Stimulated activated naive CD8-positive, alpha-beta T cell treated with anti-CD3 and anti-CD28 coated beads, Interleukin-15, Interleukin-2, amounts not matched to agents 100 ng/mL and 50 ng/mL, for 24 hours (primary cell): ENCODE measurements at regions not wholly inside any gene's neighbourhood (a gene's known extent, or its start where the extent isn't known, plus 50 kb on each side); places are given as distances from the start of the nearest gene placed in this dataset.
A peak's percentile ranks its signal among the peaks of the same experiment; 100 is the strongest.

Source experiments
- H3K27ac Mint-ChIP-seq: one replicate; pipeline ENCODE4 v1.8.0; 2021; ENCODE audit warnings: mild to moderate bottlenecking, mixed read lengths
- H3K27me3 Mint-ChIP-seq: one replicate; pipeline ENCODE4 v1.8.0; 2021; ENCODE audit warnings: mixed read lengths
- H3K36me3 Mint-ChIP-seq: one replicate; pipeline ENCODE4 v1.8.0; 2021; ENCODE audit warnings: low read depth, mixed read lengths
- H3K4me1 Mint-ChIP-seq: one replicate; pipeline ENCODE4 v1.8.0; 2021; ENCODE audit warnings: low read depth, mixed read lengths
- H3K4me3 Mint-ChIP-seq: one replicate; pipeline ENCODE4 v1.8.0; 2021; ENCODE audit warnings: mild to moderate bottlenecking, mixed read lengths
- H3K9me3 Mint-ChIP-seq: one replicate; pipeline ENCODE4 v1.8.0; 2021; ENCODE audit warnings: mixed read lengths

DNA sequence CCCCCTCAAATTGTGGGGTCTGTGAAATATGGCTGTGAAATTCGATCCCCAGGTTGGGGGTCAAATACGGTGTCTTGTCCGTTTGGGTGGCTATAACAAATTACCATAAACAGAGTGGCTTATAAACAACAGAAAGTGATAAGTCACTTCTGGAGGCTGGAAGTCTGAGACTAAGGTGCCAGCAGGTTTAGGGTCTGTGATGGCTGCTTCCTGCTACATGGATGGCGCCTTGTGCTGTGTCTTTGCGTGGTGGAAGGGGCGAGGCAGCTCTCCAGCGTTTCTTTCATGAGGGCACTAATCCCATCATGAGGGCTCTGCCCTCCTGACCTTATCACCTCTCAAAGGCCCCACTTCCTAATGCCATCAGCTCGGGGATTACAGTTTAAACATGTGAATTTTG lies 120.0 kb downstream of the IRF8 start:
- H3K27me3 Mint-ChIP-seq: peaks cover 45% of the 10 kb centered on the region
- H3K9me3 Mint-ChIP-seq: peaks cover 16% of the 10 kb centered on the region
- H3K27ac Mint-ChIP-seq: peak overlapping the region; percentile 22
- H3K4me3 Mint-ChIP-seq: no peak overlapping the region
- peaks cover 32% of the 10 kb centered on the region for H3K4me1 Mint-ChIP-seq
- peaks cover 10% of the 10 kb centered on the region for H3K36me3 Mint-ChIP-seq

DNA sequence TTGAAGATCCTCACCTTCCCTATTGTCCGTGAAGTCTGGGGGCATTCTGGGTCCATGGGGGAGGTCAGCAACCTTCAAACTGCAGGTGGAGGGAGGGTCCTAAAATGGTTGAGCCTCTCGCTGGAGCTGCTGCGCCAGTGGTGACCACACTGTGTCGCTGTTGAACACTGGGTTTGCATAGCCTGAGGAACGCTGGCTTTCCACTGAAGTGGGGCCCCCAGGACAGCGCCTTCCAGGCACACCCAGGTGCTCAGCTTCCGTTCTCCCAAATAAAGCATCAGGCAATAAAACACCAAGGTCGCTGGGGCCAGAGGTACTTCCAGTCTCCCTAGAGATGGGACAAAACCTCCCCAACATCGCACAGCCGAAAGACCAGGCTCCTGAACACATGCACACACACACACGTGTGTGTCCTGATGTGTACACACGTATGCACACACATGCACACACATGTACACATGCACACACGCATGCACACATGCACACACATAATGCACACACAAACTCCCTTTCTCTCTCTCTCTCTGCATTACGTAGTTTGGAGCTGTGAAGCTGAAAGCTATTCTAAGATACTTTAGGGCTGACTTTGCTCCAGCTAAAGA lies 120.6 kb downstream of the IRF8 start:
- Mint-ChIP-seq H3K27me3 (peaks cover 45% of the 10 kb centered on the region), H3K4me1 (peaks cover 30% of the 10 kb centered on the region), H3K4me3 (no peak overlapping the region), H3K27ac (no peak overlapping the region), H3K36me3 (peaks cover 9% of the 10 kb centered on the region), H3K9me3 (peaks cover 20% of the 10 kb centered on the region)

DNA sequence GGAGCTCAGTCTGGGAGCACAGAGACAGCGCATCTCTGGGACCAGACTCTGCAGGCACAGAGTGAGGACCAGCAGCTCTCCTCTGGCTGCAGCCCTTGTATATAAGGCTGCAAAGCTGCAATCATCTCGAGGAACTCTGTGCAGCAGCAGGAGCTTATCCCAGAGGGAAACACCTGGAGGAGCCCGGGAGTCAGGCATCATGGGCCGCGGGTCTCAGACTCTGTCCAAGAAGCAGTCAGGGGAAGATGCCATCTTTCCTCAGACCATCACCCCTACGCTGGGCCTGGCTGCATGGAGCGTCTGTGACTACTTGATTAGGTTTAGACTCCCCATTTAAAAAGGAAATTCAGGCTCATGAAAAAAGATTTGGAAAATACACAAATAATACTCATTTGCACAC lies 122.0 kb downstream of the IRF8 start:
- Mint-ChIP-seq H3K27ac (no peak overlapping the region), H3K36me3 (peaks cover 9% of the 10 kb centered on the region), H3K27me3 (peaks cover 50% of the 10 kb centered on the region), H3K9me3 (peaks cover 28% of the 10 kb centered on the region), H3K4me3 (no peak overlapping the region), H3K4me1 (peaks cover 19% of the 10 kb centered on the region)

DNA sequence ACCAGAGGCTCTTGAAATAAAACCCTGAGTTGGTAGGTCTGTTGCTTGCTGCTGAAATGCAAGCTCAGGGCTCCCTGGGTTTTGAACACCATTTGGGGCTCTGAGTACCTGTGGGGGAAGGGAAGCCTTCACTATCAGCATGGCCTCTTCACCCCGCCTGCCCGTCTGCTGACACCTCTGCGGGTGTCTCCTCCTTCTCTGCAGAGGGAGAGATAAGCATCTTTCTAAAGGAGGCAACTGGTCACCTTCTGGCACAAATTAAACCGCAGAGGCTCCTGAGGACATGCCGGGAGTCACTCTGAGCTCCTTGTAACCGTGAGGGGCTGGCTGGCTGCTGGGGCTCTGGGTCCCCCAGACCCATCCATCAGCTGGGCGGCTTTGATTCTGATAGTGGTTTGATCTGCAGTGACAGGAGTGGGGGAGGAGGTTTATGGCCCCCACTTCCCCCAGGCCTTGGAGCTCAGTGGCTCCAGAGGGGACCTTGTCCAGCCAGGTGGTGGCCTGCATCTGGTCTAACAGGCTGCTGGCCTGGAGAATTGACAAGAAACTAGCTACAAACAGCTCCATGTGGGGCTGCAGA lies 123.5 kb downstream of the IRF8 start:
- peaks cover 45% of the 10 kb centered on the region for H3K27me3 Mint-ChIP-seq
- H3K27ac Mint-ChIP-seq: no peak overlapping the region
- no peak overlapping the region for H3K4me3 Mint-ChIP-seq
- peaks cover 28% of the 10 kb centered on the region for H3K9me3 Mint-ChIP-seq
- peaks cover 8% of the 10 kb centered on the region for H3K4me1 Mint-ChIP-seq
- peaks cover 9% of the 10 kb centered on the region for H3K36me3 Mint-ChIP-seq

DNA sequence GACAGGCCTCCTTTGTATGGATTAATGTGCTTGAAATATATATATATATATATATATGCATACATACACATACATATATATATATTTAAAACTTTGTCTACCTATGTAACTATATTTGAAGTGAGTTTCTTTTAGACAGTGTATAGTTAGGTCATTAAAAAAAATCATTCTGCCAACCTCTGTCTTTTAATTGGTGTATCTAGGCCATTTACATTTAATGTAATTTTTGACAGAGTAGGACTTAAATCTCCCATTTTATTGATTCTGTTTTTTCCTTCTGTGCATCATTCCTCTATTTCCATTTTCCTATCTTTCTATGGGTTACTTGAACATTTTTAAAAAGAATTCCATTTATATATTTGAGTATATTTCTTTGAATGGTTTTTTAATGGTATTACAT lies 125.2 kb downstream of the IRF8 start:
- no peak overlapping the region for H3K4me3 Mint-ChIP-seq
- H3K27me3 Mint-ChIP-seq: peaks cover 41% of the 10 kb centered on the region
- peaks cover 25% of the 10 kb centered on the region for H3K9me3 Mint-ChIP-seq
- peaks cover 9% of the 10 kb centered on the region for H3K36me3 Mint-ChIP-seq
- no peak overlapping the region for H3K27ac Mint-ChIP-seq
- no peaks in the 10 kb centered on the region for H3K4me1 Mint-ChIP-seq

DNA sequence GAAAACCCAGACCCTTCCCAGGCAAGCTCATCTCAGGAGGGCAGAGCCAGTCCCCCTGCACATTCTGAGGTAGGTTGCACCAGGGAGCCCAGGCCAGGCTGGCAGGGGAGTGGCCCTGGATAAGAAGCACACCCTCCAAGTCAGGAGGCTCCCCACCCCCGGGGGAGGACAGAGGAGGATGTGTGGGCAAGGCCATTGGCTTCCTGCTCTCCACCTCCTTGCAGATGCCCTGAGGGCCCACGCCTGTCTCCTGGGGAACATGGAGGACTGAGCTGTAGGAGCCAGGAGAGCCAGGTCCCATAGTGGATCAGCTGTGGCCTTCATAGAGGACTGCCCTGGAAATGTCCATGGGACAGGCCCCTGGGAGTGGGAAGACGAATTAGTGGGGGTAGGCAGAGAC lies 126.7 kb downstream of the IRF8 start:
- Mint-ChIP-seq H3K36me3 (peaks cover 4% of the 10 kb centered on the region), H3K4me3 (no peak overlapping the region), H3K9me3 (peaks cover 17% of the 10 kb centered on the region), H3K27ac (no peak overlapping the region), H3K27me3 (peaks cover 30% of the 10 kb centered on the region), H3K4me1 (no peaks in the 10 kb centered on the region)

DNA sequence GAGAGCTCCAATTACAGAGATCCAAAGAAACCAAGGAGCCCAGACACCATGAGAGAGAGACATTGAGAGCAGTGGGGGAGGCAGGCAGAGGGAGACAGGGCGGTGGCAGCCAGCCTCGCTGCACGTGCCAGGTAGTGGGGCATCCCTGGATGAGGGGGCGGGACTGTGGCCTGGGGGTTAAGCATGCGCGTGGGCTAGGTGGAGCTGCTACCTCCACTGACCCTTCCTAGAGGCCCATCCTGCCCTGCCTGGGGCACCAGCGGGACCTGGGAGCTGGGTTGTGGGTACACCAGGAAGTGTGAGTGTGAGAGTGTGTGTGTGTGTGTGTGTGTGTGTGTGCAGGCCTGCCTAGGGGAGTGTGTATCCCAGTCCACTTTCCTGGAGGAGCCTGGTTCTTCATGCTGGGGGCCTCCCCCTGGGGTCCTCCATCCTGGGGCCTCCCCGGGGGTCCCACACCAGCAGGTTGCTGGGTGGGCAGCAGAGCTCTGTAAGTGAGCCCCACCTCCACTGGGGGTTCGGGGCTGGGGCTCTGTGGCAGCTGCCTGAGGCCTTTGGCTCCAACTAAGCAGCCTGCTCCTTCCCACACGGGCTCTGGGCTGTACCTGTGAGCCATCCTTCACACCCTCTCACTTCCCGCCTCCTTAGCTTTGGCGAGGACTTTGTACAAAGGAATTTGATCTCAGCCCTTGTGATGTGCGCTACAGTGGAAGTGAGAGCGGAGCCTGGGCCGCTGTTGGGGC lies 127.4 kb downstream of the IRF8 start:
- Mint-ChIP-seq H3K4me1 (no peaks in the 10 kb centered on the region), H3K27me3 (peaks cover 30% of the 10 kb centered on the region), H3K4me3 (no peak overlapping the region), H3K27ac (no peak overlapping the region), H3K36me3 (peaks cover 4% of the 10 kb centered on the region), H3K9me3 (peaks cover 17% of the 10 kb centered on the region)

DNA sequence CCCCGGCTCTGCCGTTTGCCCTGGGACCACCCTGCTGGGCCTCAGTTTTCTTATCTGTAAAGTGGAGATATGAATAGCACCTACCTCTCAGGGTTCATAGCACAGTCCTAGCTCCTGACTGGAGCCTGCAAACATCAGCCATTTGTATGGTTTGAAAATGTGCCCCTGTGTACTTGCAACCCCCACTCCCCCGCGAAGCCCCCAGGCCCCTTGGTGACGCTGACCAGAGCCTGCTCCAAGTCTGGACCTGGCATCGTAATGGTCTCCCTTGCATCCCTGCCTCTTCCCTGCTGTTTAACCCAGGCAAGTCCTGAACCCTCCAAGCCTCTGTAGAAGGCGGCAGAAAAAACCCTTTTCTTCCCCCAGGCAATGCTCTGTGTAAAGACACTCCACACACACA lies 128.0 kb downstream of the IRF8 start:
- Mint-ChIP-seq H3K36me3 (peaks cover 4% of the 10 kb centered on the region), H3K4me3 (no peak overlapping the region), H3K27me3 (peaks cover 30% of the 10 kb centered on the region)

DNA sequence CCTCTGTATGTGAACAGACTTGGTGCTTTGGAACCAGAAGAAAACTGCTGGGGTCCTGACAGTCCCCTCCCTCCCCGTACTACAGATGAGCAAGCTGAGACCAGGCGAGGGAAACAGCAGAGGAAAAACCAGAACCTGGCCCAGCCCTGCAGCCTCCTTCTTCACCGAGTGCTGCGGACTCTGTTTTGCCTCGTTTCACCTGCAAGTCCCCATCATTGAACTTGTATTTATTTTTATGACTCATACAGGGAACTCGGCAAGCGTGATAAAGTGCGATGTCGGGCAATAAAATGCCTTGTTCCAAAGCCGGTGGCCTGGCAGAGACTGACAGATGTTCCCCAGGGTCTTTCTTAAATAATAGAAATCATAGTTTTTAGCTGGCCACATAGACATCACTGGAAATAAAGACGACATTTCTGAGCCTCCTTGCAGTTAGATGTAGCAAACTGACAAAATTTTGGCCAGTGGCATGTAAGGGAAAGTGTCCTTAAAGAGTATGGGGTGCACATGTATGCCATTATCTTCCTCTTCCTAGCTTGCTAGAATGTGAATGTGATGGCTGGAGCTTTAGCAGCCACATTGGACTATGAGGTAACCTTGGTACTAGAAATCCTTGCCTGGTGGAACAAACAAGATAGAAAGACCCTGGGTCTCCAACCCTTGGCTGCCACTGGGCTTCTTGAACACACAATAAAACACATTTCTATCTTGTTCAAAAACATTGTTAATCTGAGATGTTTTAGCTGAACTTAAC lies 128.6 kb downstream of the IRF8 start:
- Mint-ChIP-seq H3K9me3 (peaks cover 17% of the 10 kb centered on the region), H3K27ac (no peak overlapping the region), H3K27me3 (peaks cover 34% of the 10 kb centered on the region), H3K4me1 (no peaks in the 10 kb centered on the region), H3K36me3 (peaks cover 4% of the 10 kb centered on the region), H3K4me3 (no peak overlapping the region)

More for the DNA sequence above, 128.0 kb downstream of the IRF8 start:
- peaks cover 17% of the 10 kb centered on the region for H3K9me3 Mint-ChIP-seq
- H3K27ac Mint-ChIP-seq: no peak overlapping the region
- no peaks in the 10 kb centered on the region for H3K4me1 Mint-ChIP-seq

DNA sequence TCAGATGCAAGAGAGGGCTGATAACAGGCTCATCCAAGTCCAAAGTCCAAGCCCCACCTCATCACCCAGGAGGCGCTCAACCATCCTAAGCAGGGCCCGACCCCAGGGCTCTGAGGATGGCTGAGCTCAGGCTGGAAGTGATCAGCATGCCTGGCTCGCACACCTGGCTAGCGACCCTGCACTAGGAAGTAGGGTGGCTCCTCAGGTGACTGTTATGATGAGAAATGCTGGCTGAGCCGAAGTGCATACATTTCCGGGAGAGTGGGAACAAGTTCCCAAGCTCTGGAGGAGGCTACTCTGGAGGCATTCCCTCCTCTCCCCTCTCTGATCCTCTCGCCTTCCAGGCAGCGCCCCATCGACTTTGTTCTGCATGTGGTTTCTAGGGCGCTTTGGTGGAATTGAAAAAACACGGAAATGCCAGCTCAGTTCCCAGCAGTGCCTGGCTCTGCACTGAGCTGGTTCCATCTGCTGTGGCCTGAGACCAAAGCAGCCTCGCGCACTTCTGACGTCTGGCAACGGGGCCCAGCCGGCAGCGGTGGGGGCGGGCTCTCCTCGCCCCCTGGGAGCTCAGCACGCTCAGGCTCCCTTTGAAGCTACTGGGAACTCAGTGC lies 130.3 kb downstream of the IRF8 start:
- Mint-ChIP-seq H3K4me1 (no peaks in the 10 kb centered on the region), H3K27me3 (peaks cover 34% of the 10 kb centered on the region), H3K4me3 (no peak overlapping the region), H3K36me3 (no peaks in the 10 kb centered on the region), H3K27ac (no peak overlapping the region), H3K9me3 (peaks cover 10% of the 10 kb centered on the region)

DNA sequence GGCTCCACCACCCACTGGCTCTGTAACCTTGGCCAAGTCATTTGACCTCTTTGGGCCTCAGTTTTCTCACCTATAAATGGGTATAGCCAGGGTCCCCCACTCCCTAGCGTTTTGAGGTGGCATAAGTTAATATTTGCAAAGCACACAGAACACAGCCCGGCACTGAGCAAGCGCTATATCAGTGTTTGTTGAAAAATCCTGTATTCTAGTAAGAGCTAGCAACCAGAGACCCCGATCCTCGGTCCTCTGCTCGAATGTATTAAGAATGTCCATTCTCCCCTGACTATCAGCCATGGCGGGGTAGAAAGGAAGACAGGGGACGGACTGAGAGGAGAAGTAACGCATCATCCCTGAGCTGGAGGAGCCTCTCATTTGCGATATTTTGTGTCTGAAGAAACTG lies 131.2 kb downstream of the IRF8 start:
- Mint-ChIP-seq H3K4me3 (no peak overlapping the region), H3K27ac (no peak overlapping the region), H3K36me3 (no peaks in the 10 kb centered on the region), H3K9me3 (peaks cover 3% of the 10 kb centered on the region), H3K4me1 (no peaks in the 10 kb centered on the region), H3K27me3 (peaks cover 35% of the 10 kb centered on the region)

DNA sequence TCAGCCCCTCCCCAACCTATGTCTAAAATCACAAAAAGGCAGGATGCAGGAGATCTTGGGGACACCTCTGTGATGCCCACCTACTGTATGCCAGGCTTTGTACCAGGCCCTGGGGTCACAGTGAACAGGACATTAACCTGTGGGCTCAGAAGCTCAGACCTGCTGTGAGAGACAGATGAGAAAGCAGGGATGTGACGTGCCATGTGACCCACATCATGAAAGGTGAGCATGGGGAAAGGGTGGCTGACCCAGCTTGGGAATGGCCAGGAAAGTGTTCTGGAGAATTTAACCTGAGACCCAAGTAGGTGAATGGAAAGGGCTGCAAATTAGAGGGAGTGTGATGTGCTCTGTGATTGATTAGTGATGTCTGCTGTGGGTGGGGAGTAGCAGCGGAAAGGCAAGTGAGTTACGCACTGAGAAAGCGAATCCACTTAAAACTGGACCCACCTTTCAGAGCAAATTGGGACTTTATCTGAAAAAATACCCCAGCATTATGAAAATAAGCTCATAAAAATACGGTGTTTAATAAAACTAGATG lies 132.2 kb downstream of the IRF8 start:
- H3K4me1 Mint-ChIP-seq: no peaks in the 10 kb centered on the region
- no peak overlapping the region for H3K27ac Mint-ChIP-seq
- H3K36me3 Mint-ChIP-seq: no peaks in the 10 kb centered on the region
- no peaks in the 10 kb centered on the region for H3K9me3 Mint-ChIP-seq
- no peak overlapping the region for H3K4me3 Mint-ChIP-seq
- H3K27me3 Mint-ChIP-seq: peaks cover 33% of the 10 kb centered on the region

DNA sequence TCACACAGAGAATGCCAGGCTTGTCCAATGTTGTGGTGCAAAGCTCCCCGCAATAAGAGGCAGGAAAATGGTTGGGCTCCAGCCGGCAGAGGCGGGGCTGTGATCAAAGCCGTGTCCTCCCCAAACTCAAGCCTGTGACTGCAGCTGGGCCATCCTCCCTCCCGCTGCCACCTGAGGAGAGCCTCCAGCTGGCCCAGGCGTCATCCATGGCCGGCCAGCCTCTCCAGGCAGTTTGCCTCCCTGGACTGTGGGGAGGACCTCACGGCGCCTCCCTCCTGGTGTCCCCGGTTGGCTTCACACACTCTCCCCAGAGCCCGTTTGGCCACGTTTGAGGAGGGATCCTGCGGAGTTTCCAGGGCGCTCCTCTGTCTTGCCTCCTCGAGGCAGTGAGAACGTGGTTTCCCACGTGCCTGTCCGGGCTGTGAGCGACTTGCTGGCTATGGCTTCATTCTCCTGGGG lies 134.1 kb downstream of the IRF8 start:
- no peak overlapping the region for H3K27ac Mint-ChIP-seq
- no peaks in the 10 kb centered on the region for H3K4me1 Mint-ChIP-seq
- no peaks in the 10 kb centered on the region for H3K36me3 Mint-ChIP-seq
- H3K9me3 Mint-ChIP-seq: no peaks in the 10 kb centered on the region
- peaks cover 30% of the 10 kb centered on the region for H3K27me3 Mint-ChIP-seq
- no peak overlapping the region for H3K4me3 Mint-ChIP-seq

DNA sequence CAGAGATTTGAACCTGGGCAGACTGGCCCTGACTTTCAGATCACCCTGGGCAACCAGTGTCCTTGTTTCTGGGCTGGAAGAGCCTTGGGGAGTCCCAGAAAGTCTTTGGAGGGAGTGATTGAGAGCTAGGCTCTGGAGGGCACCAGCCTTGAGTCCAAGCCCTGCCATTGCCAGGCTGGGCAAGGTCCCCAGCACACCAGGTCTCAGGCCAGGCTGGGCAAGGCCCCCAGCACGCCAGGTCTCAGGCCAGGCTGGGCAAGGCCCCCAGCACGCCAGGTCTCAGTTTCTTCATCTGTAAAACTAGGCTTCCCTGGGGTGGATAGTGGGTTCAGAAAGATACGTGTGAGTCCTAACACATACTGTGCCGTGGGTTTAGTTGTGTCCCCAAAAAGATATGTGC lies 135.0 kb downstream of the IRF8 start:
- Mint-ChIP-seq H3K36me3 (no peaks in the 10 kb centered on the region), H3K27me3 (peaks cover 21% of the 10 kb centered on the region), H3K27ac (no peak overlapping the region), H3K4me1 (peaks cover under 1% of the 10 kb centered on the region), H3K4me3 (no peak overlapping the region), H3K9me3 (no peaks in the 10 kb centered on the region)
